PFSK-1 (cell line): ENCODE measurements at regions not wholly inside any gene's neighbourhood (a gene's known extent, or its start where the extent isn't known, plus 50 kb on each side); places are given as distances from the start of the nearest gene placed in this dataset.

Experiments
- FOXP2 ChIP-seq: optimal IDR thresholded peaks from 2 replicates; pipeline ENCODE3; 2011; ENCODE audit warnings: borderline replicate concordance, control low read depth, inconsistent platforms; ENCODE audit not compliant: insufficient read depth; ENCODE audit errors: extremely low read length, extremely low read depth
- POLR2AphosphoS5 ChIP-seq: IDR thresholded peaks from 2 replicates; pipeline ENCODE4 v1.6.1; 2012; ENCODE audit warnings: low read depth, mild to moderate bottlenecking, control low read depth, low read length, moderate library complexity
- SIN3A ChIP-seq: IDR thresholded peaks from 2 replicates; pipeline ENCODE4 v1.6.1; 2012; ENCODE audit warnings: mild to moderate bottlenecking, low read length, moderate library complexity, borderline replicate concordance; ENCODE audit not compliant: insufficient read depth
- TAF1 ChIP-seq: IDR thresholded peaks from 2 replicates; pipeline ENCODE4 v1.6.1; 2012; ENCODE audit warnings: low read length, control low read depth, borderline replicate concordance; ENCODE audit not compliant: insufficient read depth
- TF ChIP-seq, protein P1 (sequence below), 2 experiments: IDR thresholded peaks; 2 replicates each; pipeline versions ENCODE4 v1.6.1 to v1.8.0; 2011 to 2012; ENCODE audit warnings: low read depth in 2 of 2, low read length in 2 of 2, control low read depth in 1 of 2, inconsistent platforms in 1 of 2, mild to moderate bottlenecking in 1 of 2, moderate library complexity in 1 of 2; ENCODE audit not compliant: insufficient read depth in 1 of 2

DNA sequence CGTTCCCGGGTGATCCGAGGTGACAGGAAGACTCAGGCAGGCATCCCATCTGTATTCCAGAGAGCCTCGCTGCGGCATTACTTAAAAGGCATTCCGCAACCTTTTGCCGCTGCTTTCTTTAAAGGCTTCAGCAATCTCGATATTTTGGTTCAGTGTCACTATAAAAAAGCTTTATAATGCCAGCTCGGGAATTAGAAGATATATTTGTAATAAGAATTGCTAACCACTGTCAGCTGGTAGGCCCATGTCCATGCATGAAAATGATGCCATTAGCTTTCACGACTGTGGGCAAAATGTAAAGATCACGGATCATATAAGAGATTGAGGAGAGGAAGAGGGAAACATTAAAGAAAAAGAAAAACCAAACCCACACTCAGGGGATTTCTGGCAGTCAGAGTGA, 578.6 kb upstream of the CDH5 start:
- TF ChIP-seq SIN3A (no peak), POLR2AphosphoS5 (no peak)

DNA sequence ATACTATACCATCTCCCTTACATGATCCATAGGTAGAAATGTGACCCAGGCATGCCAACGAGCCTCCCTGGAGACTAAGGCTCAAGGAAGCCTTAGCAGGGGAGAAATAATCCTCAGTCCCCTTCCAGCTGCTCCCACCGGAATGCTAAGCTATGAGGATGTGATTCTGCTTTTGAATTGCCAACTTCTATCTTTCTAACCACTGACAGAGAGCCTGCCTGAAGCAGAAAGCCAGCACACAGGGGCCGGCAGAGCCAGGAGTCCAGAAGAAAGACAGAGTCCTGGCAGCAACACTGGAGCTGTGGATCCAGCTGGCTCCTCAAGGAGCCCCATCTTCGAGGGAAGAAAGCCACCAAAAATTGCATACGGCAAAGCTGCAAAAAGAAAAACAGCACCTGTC, 579.6 kb upstream of the CDH5 start:
- TF ChIP-seq POLR2AphosphoS5 = no peak
- TF ChIP-seq, protein P1, sequence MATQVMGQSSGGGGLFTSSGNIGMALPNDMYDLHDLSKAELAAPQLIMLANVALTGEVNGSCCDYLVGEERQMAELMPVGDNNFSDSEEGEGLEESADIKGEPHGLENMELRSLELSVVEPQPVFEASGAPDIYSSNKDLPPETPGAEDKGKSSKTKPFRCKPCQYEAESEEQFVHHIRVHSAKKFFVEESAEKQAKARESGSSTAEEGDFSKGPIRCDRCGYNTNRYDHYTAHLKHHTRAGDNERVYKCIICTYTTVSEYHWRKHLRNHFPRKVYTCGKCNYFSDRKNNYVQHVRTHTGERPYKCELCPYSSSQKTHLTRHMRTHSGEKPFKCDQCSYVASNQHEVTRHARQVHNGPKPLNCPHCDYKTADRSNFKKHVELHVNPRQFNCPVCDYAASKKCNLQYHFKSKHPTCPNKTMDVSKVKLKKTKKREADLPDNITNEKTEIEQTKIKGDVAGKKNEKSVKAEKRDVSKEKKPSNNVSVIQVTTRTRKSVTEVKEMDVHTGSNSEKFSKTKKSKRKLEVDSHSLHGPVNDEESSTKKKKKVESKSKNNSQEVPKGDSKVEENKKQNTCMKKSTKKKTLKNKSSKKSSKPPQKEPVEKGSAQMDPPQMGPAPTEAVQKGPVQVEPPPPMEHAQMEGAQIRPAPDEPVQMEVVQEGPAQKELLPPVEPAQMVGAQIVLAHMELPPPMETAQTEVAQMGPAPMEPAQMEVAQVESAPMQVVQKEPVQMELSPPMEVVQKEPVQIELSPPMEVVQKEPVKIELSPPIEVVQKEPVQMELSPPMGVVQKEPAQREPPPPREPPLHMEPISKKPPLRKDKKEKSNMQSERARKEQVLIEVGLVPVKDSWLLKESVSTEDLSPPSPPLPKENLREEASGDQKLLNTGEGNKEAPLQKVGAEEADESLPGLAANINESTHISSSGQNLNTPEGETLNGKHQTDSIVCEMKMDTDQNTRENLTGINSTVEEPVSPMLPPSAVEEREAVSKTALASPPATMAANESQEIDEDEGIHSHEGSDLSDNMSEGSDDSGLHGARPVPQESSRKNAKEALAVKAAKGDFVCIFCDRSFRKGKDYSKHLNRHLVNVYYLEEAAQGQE (IDR thresholded peaks at IDR 0.05; ENCODE audit: insufficient read depth in 1 of 2, low read depth in 2 of 2, low read length in 2 of 2) = no peak
- TF ChIP-seq FOXP2 = no peak
- TF ChIP-seq SIN3A = no peak
- no peak for TF ChIP-seq TAF1

DNA sequence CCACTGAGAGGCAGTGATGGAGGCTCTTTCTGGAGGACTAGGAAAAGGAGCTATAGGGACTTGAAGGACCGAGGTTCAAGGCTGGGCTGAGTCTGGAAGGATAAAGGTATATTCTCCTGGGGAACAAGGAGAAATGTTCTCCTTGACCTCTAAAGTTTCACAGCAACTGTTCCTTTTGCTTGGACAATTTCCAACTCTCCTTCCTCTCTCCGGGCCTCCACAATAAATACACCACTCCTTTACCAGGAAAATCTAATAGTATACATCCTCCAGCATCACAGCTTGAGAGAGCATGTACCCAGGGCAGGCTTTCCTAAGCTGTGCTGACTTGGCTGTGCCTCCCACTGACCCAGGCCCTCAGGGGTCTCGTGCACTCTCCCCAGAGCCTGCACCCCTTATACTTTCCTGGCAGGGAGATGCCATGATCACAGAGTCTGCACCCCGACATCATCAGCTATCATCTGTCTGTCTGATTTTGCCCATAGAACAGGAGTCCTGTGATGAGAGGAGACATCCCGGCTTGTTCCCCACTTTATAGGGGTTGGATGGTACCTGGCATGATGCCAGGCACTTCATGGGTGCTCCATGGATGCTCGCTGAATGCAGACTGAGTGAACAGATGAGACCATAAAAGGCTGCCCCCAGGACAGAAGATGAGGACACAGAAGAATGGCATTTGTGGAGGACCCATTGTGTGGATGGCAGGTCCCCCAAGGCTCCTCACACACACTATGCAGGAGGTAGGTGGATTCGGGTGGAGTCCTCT, 582.6 kb upstream of the CDH5 start:
- no peak for TF ChIP-seq POLR2AphosphoS5
- TF ChIP-seq, protein P1 (IDR thresholded peaks at IDR 0.05; ENCODE audit: insufficient read depth in 1 of 2, low read depth in 2 of 2, low read length in 2 of 2) = no peak

DNA sequence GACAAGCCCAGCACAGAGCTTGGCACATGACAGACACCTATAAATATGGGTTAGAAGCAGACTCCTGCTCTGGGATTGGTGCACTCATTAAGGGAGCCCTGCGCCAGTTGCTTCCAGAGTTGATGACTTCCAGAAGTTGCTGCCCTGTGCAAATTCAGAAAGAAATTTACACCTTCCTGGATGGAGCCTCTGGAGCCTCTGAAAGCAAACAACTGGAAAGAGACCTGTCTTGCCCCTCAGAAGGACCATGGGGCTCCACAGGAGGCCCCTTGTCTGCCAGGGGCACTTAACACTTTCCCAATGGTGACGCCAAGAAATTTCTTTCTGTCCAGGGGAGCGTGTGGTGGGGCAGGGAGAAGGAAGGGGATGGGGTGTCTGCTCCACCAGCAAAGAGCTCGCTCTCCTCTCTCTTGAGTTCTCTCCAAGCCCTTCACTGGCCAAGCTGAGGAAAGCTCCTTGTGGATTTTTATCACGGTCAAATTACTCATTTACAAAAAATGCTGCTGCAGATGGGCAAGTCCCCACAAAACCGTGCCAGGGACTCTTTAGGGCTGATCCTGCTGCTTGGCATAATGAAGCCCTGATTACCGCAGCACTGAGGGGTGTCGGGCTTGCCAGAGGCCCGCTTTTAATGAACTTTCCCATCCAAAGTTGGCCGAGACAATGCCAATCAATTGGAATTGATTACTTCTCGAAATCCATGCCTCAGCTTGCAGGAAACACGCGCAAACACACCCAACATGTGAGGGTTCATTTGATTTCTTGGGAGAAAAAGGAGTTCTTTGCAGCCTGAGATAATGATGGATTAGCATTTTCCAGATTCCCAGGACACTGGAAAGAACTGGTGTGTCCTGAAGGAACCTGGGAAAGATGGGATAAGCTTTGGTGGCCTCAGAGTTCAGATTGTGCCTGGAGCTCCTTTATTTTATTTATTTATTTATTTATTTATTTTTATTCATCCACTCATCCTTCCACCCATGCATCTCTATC, 583.6 kb upstream of the CDH5 start:
- TF ChIP-seq, protein P1 (IDR thresholded peaks at IDR 0.05; ENCODE audit: insufficient read depth in 1 of 2, low read depth in 2 of 2, low read length in 2 of 2) = no peak

DNA sequence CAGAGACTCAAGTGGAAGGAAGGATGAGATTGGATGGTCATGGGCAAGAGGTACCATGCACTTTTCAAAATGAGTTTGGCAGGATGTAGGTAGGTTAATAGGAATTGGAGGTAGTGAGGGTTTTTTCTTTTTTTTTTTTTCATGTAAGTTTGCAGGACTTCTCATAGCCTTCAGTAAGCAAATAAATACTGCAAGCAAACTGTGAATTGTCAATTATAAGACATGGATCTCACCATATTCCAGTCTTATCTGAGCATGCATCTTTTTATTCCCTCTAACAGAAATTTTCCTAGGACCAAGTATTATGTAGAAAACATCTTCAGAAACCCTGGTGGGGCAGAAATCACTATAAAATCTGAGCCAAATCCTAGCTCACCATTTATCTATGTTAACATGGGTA, 584.6 kb upstream of the CDH5 start:
- TF ChIP-seq TAF1 (no peak), POLR2AphosphoS5 (no peak), FOXP2 (no peak), SIN3A (no peak)
- TF ChIP-seq, protein P1 (IDR thresholded peaks at IDR 0.05; ENCODE audit: insufficient read depth in 1 of 2, low read depth in 2 of 2, low read length in 2 of 2) = no peak
